Loucy (cell line): ENCODE measurements at regions not wholly inside any gene's neighbourhood (a gene's known extent, or its start where the extent isn't known, plus 50 kb on each side); places are given as distances from the start of the nearest gene placed in this dataset.

Experiments
- H2AFZ ChIP-seq: fragments of 200-600 bp; sonication (generic); 2 replicates; pipeline ENCODE4 v1.6.0; 2016; ENCODE audit warnings: antibody characterized with exemption, mild to moderate bottlenecking, low read length, moderate library complexity
- H3F3A ChIP-seq: fragments of 200-600 bp; 2 replicates; pipeline ENCODE4 v1.6.0; 2016; ENCODE audit warnings: antibody characterized with exemption, low read depth, mild to moderate bottlenecking
- H3K27me3 ChIP-seq: fragments of 200-600 bp; sonication (generic); 2 replicates; pipeline ENCODE4 v1.6.1; 2014; ENCODE audit warnings: low read length, mild to moderate bottlenecking; ENCODE audit not compliant: insufficient read depth, poor library complexity, severe bottlenecking
- H3K36me3 ChIP-seq: fragments of 200-600 bp; sonication (generic); 2 replicates; pipeline ENCODE4 v1.6.1; 2016; ENCODE audit warnings: low read length; ENCODE audit not compliant: insufficient read depth
- H3K4me1 ChIP-seq: fragments of 200-600 bp; sonication (generic); 2 replicates; pipeline ENCODE4 v1.5.1; 2014; ENCODE audit warnings: low read length, mild to moderate bottlenecking; ENCODE audit not compliant: insufficient read depth, poor library complexity, severe bottlenecking
- H3K4me2 ChIP-seq: fragments of 200-600 bp; sonication (generic); 2 replicates; pipeline ENCODE4 v1.6.0; 2014; ENCODE audit warnings: antibody characterized with exemption, low read length, low read depth, mild to moderate bottlenecking; ENCODE audit not compliant: poor library complexity, severe bottlenecking
- H3K4me3 ChIP-seq: fragments of 200-600 bp; sonication (generic); 2 replicates; pipeline ENCODE4 v1.5.1; 2014; ENCODE audit warnings: low read length, mild to moderate bottlenecking, mixed read lengths; ENCODE audit not compliant: poor library complexity, severe bottlenecking
- H3K79me2 ChIP-seq: fragments of 200-600 bp; sonication (generic); 2 replicates; pipeline ENCODE4 v1.6.1; 2014; ENCODE audit warnings: low read length; ENCODE audit not compliant: insufficient read depth
- H3K9ac ChIP-seq: fragments of 200-600 bp; sonication (generic); 2 replicates; pipeline ENCODE4 v1.6.0; 2014; ENCODE audit warnings: mild to moderate bottlenecking, low read depth, low read length, moderate library complexity; ENCODE audit not compliant: poor library complexity, severe bottlenecking
- H3K9me2 ChIP-seq: fragments of 200-600 bp; sonication (generic); replicated peaks from 2 replicates; pipeline ENCODE4 v1.6.1; 2016; ENCODE audit warnings: low read depth, low read length, mixed read lengths
- H3K9me3 ChIP-seq: fragments of 200-600 bp; sonication (generic); 2 replicates; pipeline ENCODE4 v1.6.1; 2014; ENCODE audit warnings: mild to moderate bottlenecking, antibody characterized with exemption, low read length, low read depth; ENCODE audit not compliant: insufficient read depth
- H4K20me1 ChIP-seq: fragments of 200-600 bp; sonication (generic); 2 replicates; pipeline ENCODE4 v1.6.0; 2014; ENCODE audit warnings: antibody characterized with exemption, low read length, mild to moderate bottlenecking; ENCODE audit not compliant: insufficient read depth, poor library complexity, severe bottlenecking
- EZH2phosphoT487 ChIP-seq: fragments of 200-600 bp; IDR thresholded peaks from 2 replicates; pipeline ENCODE4 v1.6.1; 2018; ENCODE audit warnings: antibody characterized with exemption, mild to moderate bottlenecking, moderate library complexity, borderline replicate concordance
- TF ChIP-seq, protein P1 (sequence below): fragments of 200-600 bp; sonication (generic); conservative IDR thresholded peaks from 2 replicates; pipeline ENCODE4 v1.5.1; 2014; ENCODE audit warnings: mild to moderate bottlenecking, antibody characterized with exemption, low read length

DNA sequence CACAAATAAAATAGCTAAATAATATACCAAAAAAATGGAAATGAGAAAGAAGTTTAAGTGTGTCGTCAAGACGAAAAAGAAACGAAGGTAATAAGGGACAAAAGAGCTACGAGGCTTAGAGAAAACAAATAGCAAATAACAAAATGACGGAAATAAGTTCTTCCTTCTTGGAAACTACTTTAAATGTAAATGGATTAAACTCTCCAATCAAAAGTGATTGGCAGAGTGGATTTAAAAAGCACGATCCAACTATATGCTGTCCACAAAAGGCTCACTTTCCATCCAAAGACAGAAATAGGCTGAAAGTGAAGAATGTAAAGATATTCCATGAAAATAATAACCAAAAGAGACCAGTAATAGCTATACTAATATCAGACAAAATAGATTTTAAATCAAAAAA is 82.4 kb downstream of the DIO3 start:
- no peaks in the 10 kb centered on the region for H4K20me1 ChIP-seq
- H3K4me1 ChIP-seq: no peaks in the 10 kb centered on the region
- no peaks in the 10 kb centered on the region for H3K9me3 ChIP-seq
- H3K27me3 ChIP-seq: no peaks in the 10 kb centered on the region
- no peaks in the 10 kb centered on the region for H3K9me2 ChIP-seq
- H2AFZ ChIP-seq: no peak overlapping the region
- TF ChIP-seq, protein P1, sequence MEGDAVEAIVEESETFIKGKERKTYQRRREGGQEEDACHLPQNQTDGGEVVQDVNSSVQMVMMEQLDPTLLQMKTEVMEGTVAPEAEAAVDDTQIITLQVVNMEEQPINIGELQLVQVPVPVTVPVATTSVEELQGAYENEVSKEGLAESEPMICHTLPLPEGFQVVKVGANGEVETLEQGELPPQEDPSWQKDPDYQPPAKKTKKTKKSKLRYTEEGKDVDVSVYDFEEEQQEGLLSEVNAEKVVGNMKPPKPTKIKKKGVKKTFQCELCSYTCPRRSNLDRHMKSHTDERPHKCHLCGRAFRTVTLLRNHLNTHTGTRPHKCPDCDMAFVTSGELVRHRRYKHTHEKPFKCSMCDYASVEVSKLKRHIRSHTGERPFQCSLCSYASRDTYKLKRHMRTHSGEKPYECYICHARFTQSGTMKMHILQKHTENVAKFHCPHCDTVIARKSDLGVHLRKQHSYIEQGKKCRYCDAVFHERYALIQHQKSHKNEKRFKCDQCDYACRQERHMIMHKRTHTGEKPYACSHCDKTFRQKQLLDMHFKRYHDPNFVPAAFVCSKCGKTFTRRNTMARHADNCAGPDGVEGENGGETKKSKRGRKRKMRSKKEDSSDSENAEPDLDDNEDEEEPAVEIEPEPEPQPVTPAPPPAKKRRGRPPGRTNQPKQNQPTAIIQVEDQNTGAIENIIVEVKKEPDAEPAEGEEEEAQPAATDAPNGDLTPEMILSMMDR: no peak
- no peak for TF ChIP-seq EZH2phosphoT487
- no peak overlapping the region for H3K4me3 ChIP-seq
- H3K79me2 ChIP-seq: no peaks in the 10 kb centered on the region
- H3F3A ChIP-seq: no peaks in the 10 kb centered on the region
- H3K9ac ChIP-seq: no peak overlapping the region
- H3K4me2 ChIP-seq: no peak overlapping the region
- H3K36me3 ChIP-seq: no peaks in the 10 kb centered on the region

DNA sequence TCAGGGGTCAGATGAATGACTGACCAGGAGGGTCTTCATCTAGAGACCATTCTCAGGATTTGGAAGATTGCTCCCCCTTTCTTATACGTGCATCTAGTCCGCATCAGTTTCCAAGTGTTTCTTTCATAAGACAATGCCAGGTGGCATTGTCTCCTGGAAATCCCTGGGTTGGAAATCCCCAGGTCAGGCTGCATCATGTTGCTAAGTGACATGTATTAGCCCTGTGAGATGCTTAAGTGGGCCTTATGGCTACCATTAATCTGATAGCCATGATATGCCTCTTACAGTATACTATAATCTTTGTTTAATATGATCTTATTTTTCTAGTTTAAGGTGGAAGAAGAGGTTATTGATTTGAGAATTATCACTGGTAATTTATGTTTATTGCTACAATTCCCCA is 92.8 kb downstream of the DIO3 start:
- H3K9me3 ChIP-seq: no peaks in the 10 kb centered on the region
- H3K4me1 ChIP-seq: no peaks in the 10 kb centered on the region
- no peaks in the 10 kb centered on the region for H3F3A ChIP-seq
- H3K27me3 ChIP-seq: peaks cover 5% of the 10 kb centered on the region
- no peak for TF ChIP-seq EZH2phosphoT487
- H3K9me2 ChIP-seq: no peaks in the 10 kb centered on the region
- H4K20me1 ChIP-seq: no peaks in the 10 kb centered on the region
- no peaks in the 10 kb centered on the region for H3K79me2 ChIP-seq
- H3K36me3 ChIP-seq: no peaks in the 10 kb centered on the region
- no peak overlapping the region for H3K4me3 ChIP-seq
- no peak overlapping the region for H3K9ac ChIP-seq
- H2AFZ ChIP-seq: no peak overlapping the region
- no peak overlapping the region for H3K4me2 ChIP-seq

DNA sequence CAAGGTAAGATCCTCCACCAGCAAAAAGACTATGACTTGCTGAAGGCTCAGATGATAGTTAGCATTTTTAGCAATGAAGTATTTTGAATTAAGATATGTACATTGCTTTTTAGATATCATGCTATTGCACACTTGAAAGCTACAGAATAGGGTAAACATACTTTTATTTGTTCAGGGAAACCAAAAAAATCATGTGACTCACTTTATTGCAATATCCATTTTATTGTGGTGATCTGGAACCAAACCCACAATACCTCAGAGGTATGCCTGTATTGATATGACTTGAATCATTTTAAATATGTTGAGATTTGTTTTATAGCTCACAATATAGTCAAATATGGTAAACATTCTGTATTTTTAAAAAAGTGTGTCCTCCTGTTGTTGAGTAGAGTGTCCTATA is 96.1 kb downstream of the DIO3 start:
- Histone ChIP-seq H3K4me1 (no peaks in the 10 kb centered on the region), H3K79me2 (no peaks in the 10 kb centered on the region), H3K27me3 (no peaks in the 10 kb centered on the region), H3K4me3 (no peak overlapping the region), H2AFZ (no peak overlapping the region), H3K9ac (no peak overlapping the region), H3K9me2 (no peaks in the 10 kb centered on the region), H3K36me3 (no peaks in the 10 kb centered on the region), H3F3A (no peaks in the 10 kb centered on the region), H4K20me1 (no peaks in the 10 kb centered on the region), H3K4me2 (no peak overlapping the region), H3K9me3 (no peaks in the 10 kb centered on the region)
- TF ChIP-seq, protein P1: no peak

DNA sequence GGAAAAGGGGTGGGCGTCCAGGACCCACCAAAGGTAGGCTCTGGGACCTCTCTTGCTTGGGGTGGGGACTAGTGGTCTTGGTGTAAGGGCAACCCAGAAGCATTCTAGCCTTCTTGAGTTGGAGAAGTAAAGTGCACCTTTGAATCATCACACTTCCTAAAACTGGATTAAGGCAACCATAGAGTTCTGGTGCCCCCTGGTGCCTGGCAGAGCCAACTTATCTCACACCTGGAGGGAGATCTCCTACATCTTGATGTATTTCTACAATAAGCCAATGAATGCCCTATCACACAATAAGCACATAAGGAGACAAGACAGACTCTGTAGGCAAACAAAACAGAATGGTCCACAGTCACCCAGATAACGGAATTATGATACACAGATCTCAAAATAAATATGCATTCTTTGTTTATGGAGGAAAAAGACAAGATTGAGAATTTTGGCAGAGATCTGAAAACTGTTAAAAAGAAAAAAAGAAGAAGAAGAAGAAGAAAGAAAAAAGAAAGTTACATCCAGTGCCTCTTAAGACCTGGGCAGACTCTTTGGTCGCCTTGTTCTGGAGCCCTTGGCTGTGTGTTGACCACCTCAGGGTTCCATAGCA is 95.9 kb upstream of the PPP2R5C start:
- H3F3A ChIP-seq: no peaks in the 10 kb centered on the region
- H3K9ac ChIP-seq: no peak overlapping the region
- peaks cover 9% of the 10 kb centered on the region; the same call in 1 of the 2 replicates for H3K9me3 ChIP-seq
- no peak overlapping the region for H3K4me2 ChIP-seq
- no peaks in the 10 kb centered on the region for H3K36me3 ChIP-seq
- H3K79me2 ChIP-seq: no peaks in the 10 kb centered on the region
- TF ChIP-seq, protein P1: peak; percentile 84
- TF ChIP-seq EZH2phosphoT487: no peak
- H3K4me1 ChIP-seq: no peaks in the 10 kb centered on the region
- no peaks in the 10 kb centered on the region for H3K9me2 ChIP-seq
- H2AFZ ChIP-seq: no peak overlapping the region
- no peak overlapping the region for H3K4me3 ChIP-seq
- H3K27me3 ChIP-seq: no peaks in the 10 kb centered on the region
- H4K20me1 ChIP-seq: no peaks in the 10 kb centered on the region
